HG02623 (cell line): ENCODE measurements at regions not wholly inside any gene's neighbourhood (a gene's known extent, or its start where the extent isn't known, plus 50 kb on each side); places are given as distances from the start of the nearest gene placed in this dataset.
"Not testable (repeated sequence)": the region's sequence is repeated elsewhere in the genome, so short reads cannot be mapped to it uniquely, and the experiment has no call there.

Experiments
- ATAC-seq: cut with Tn5 transposase; IDR thresholded peaks from one replicate; pipeline ENCODE4 v1.9.1; 2021; ENCODE audit warnings: moderate library complexity; ENCODE audit not compliant: unreplicated experiment

GRCh38 chr10:131556897-131557495 is 245.5 kb upstream of the TCERG1L start:
- no peak for ATAC-seq

- ATAC-seq, result not testable (repeated sequence)
Observed at GRCh38 chr10:131557956-131558355, 246.4 kb upstream of the TCERG1L start.

GRCh38 chr10:131559450-131559911 is 248.0 kb upstream of the TCERG1L start:
- ATAC-seq, result no peak

- ATAC-seq, result no peak
Observed at GRCh38 chr10:131560166-131560565, 248.6 kb upstream of the TCERG1L start.

GRCh38 chr10:131560706-131561355 is 249.3 kb upstream of the TCERG1L start:
- no peak for ATAC-seq

- no peak for ATAC-seq
Observed at GRCh38 chr10:131561897-131562296, 250.4 kb upstream of the TCERG1L start.

GRCh38 chr10:131563411-131563810 is 251.9 kb upstream of the TCERG1L start:
- no peak for ATAC-seq

GRCh38 chr10:131567279-131568162 is 256.0 kb upstream of the TCERG1L start:
- no peak for ATAC-seq

- no peak for ATAC-seq
Observed at GRCh38 chr10:131568866-131569265, 257.3 kb upstream of the TCERG1L start.

GRCh38 chr10:131569851-131570715 is 258.6 kb upstream of the TCERG1L start:
- ATAC-seq, result no peak

GRCh38 chr10:131570716-131571307 is 259.3 kb upstream of the TCERG1L start:
- ATAC-seq, result no peak

GRCh38 chr10:131571346-131571745 is 259.8 kb upstream of the TCERG1L start:
- ATAC-seq, result no peak

- ATAC-seq, result no peak
Observed at GRCh38 chr10:131571865-131572264, 260.3 kb upstream of the TCERG1L start.

GRCh38 chr10:131573256-131573655 is 261.7 kb upstream of the TCERG1L start:
- no peak for ATAC-seq

GRCh38 chr10:131573707-131574106 is 262.2 kb upstream of the TCERG1L start:
- no peak for ATAC-seq

GRCh38 chr10:131574363-131574706 is 262.8 kb upstream of the TCERG1L start:
- no peak for ATAC-seq

GRCh38 chr10:131574707-131575430 is 263.3 kb upstream of the TCERG1L start:
- no peak for ATAC-seq

GRCh38 chr10:131575877-131576276 is 264.4 kb upstream of the TCERG1L start:
- ATAC-seq, result no peak

- no peak for ATAC-seq
Observed at GRCh38 chr10:131576341-131577177, 265.0 kb upstream of the TCERG1L start.
